GM12875 (cell line): ENCODE measurements at regions not wholly inside any gene's neighbourhood (a gene's known extent, or its start where the extent isn't known, plus 50 kb on each side); places are given as distances from the start of the nearest gene placed in this dataset.

Experiments used
- H3K4me3 ChIP-seq: one replicate; pipeline ENCODE4 v1.5.1; 2011; ENCODE audit warnings: low read depth, low read length, control low read depth
- TF ChIP-seq, protein P1 (sequence below): IDR thresholded peaks from 2 replicates; pipeline ENCODE4 v1.5.1; 2011; ENCODE audit warnings: low read depth, mild to moderate bottlenecking, control low read depth, inconsistent platforms, low read length, moderate library complexity, borderline replicate concordance; ENCODE audit not compliant: insufficient read depth

DNA sequence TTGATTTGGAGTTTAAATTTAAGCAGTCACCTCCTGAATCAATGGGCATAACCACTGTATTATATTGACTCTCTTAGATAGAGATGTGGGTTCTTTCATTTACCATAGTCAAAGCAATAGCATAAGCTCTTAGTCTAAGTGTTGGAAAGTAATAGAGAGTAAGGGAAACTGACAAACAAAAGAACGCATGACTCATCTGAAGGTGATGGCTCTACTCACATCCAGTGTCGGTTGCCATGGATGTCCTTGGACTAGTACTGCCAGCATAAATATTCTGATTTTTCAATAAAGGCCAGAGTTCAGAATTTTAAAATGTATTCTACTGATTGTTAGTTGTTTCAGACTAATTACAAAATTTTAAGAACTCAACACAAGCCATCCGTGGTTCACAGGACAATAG lies 444.9 kb upstream of the DDI1 start:
- TF ChIP-seq, protein P1, sequence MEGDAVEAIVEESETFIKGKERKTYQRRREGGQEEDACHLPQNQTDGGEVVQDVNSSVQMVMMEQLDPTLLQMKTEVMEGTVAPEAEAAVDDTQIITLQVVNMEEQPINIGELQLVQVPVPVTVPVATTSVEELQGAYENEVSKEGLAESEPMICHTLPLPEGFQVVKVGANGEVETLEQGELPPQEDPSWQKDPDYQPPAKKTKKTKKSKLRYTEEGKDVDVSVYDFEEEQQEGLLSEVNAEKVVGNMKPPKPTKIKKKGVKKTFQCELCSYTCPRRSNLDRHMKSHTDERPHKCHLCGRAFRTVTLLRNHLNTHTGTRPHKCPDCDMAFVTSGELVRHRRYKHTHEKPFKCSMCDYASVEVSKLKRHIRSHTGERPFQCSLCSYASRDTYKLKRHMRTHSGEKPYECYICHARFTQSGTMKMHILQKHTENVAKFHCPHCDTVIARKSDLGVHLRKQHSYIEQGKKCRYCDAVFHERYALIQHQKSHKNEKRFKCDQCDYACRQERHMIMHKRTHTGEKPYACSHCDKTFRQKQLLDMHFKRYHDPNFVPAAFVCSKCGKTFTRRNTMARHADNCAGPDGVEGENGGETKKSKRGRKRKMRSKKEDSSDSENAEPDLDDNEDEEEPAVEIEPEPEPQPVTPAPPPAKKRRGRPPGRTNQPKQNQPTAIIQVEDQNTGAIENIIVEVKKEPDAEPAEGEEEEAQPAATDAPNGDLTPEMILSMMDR: no peak
- H3K4me3 ChIP-seq: no peak overlapping the region

DNA sequence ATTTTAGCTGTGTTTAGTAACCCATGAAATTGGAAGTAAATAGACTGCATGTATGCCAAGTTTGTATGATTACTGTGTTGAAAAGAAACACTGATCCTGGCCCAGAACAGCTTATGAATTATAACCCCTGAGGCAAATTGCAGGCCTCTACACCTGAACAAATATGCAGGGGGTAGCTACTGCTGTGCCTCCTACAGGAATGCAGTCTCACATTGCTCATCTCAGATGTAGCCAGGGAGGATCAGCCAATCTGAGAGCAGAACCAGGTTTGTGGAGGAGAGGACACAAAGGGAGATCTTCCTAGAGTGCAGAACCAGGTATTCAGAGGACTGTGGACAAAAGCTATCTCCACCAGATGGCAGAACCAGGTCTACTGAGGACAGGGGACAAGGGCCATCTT lies 442.2 kb upstream of the DDI1 start:
- no peak overlapping the region for H3K4me3 ChIP-seq
- TF ChIP-seq, protein P1: no peak

GRCh38 chr11:103596315-103596714 lies 440.1 kb upstream of the DDI1 start:
- H3K4me3 ChIP-seq: no peak overlapping the region
- TF ChIP-seq, protein P1: no peak

DNA sequence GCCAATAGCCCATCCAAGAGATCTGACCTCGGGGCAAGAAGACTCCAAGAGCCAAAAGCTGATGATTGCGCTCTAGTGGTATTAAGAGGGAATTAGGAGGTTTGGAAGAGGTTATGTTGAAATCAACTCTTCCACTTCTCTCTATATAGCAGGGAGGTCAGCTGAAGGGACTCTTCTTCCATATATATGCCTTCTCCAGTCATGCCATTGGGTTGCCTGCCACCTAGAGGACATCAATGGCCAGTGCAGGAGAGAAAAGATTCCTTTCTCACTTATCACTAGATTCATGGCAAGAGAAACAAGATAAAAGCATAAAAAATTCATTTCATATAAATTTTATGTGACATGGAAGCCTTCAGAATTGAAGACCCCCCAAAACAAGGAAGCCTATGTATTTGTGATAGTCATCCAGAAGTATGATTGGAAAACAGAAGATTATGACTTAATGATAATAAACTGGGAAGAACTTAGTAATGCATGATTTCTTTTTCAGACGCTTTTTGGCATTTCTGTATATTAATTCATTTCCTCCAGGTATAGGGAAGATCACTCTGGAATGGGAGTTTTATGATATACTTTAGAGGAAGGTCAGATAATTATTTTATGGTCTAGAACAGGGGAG lies 435.1 kb upstream of the DDI1 start:
- no peak overlapping the region for H3K4me3 ChIP-seq
- TF ChIP-seq, protein P1: peak; percentile 68; the same call in 1 of the 2 replicates

DNA sequence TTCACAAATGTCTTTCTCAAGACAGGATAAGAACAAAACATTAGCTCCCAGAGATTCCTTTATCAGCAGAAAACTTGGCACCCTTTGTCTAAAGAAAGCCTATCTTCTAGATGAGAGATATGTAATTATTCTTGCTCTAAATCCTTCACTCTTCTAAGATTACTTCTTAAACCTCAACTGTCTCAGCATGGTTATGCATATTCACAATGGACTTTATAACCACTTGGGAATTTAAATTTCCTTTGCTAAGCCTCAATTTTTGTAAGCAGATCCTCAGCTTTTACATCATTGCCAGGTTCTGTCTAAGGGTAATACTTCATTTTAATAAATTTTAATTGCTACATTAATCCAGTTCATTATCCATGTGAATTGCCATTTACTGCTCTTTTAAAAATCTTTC lies 433.6 kb upstream of the DDI1 start:
- TF ChIP-seq, protein P1: no peak
- no peak overlapping the region for H3K4me3 ChIP-seq

- TF ChIP-seq, protein P1: no peak
- no peak overlapping the region for H3K4me3 ChIP-seq
Observed at GRCh38 chr11:103604310-103604709, 432.1 kb upstream of the DDI1 start.

- TF ChIP-seq, protein P1: no peak
- H3K4me3 ChIP-seq: no peak overlapping the region
Observed at GRCh38 chr11:103608566-103608965, 427.9 kb upstream of the DDI1 start.
